ENCODE measurements at regions not wholly inside any gene's neighbourhood (a gene's known extent, or its start where the extent isn't known, plus 50 kb on each side); places are given as distances from the start of the nearest gene placed in this dataset.

- Histone ChIP-seq H3K4me3 (ENCODE audit: low read depth, low read length) (no peak overlapping the region), H3K36me3 (ENCODE audit: control insufficient read depth, insufficient read depth, low read length) (no peaks in the 10 kb centered on the region), H3K27me3 (ENCODE audit: control insufficient read depth, insufficient read depth, low read length) (no peaks in the 10 kb centered on the region)
- DNase-seq (ENCODE audit: low read depth): no peak
- TF ChIP-seq CTCF (IDR thresholded peaks at IDR 0.05; ENCODE audit: insufficient read depth, low read length, poor library complexity, severe bottlenecking): no peak
Measured at GRCh38 chr2:175630280-175631244, 371.5 kb downstream of the LNPK start.

- DNase-seq (ENCODE audit: low read depth): no peak
- no peak for TF ChIP-seq CTCF (IDR thresholded peaks at IDR 0.05; ENCODE audit: insufficient read depth, low read length, poor library complexity, severe bottlenecking)
- no peaks in the 10 kb centered on the region for H3K27me3 ChIP-seq (ENCODE audit: control insufficient read depth, insufficient read depth, low read length)
- no peak overlapping the region for H3K4me3 ChIP-seq (ENCODE audit: low read depth, low read length)
- no peaks in the 10 kb centered on the region for H3K36me3 ChIP-seq (ENCODE audit: control insufficient read depth, insufficient read depth, low read length)
Measured at GRCh38 chr2:175628243-175628642, 373.8 kb downstream of the LNPK start.

- no peaks in the 10 kb centered on the region for H3K27me3 ChIP-seq (ENCODE audit: control insufficient read depth, insufficient read depth, low read length)
- no peak overlapping the region for H3K4me3 ChIP-seq (ENCODE audit: low read depth, low read length)
- no peak for TF ChIP-seq CTCF (IDR thresholded peaks at IDR 0.05; ENCODE audit: insufficient read depth, low read length, poor library complexity, severe bottlenecking)
- DNase-seq (ENCODE audit: low read depth): no peak
- no peaks in the 10 kb centered on the region for H3K36me3 ChIP-seq (ENCODE audit: control insufficient read depth, insufficient read depth, low read length)
Measured at GRCh38 chr2:175627405-175627804, 374.7 kb downstream of the LNPK start.

GRCh38 chr2:175626796-175627195 is 375.3 kb downstream of the LNPK start:
- no peak for TF ChIP-seq CTCF (IDR thresholded peaks at IDR 0.05; ENCODE audit: insufficient read depth, low read length, poor library complexity, severe bottlenecking)
- no peak for DNase-seq (ENCODE audit: low read depth)
- Histone ChIP-seq H3K4me3 (ENCODE audit: low read depth, low read length) (no peak overlapping the region), H3K36me3 (ENCODE audit: control insufficient read depth, insufficient read depth, low read length) (no peaks in the 10 kb centered on the region), H3K27me3 (ENCODE audit: control insufficient read depth, insufficient read depth, low read length) (no peaks in the 10 kb centered on the region)

GRCh38 chr2:175624785-175625184 is 377.3 kb downstream of the LNPK start:
- Histone ChIP-seq H3K36me3 (ENCODE audit: control insufficient read depth, insufficient read depth, low read length) (no peaks in the 10 kb centered on the region), H3K27me3 (ENCODE audit: control insufficient read depth, insufficient read depth, low read length) (no peaks in the 10 kb centered on the region), H3K4me3 (ENCODE audit: low read depth, low read length) (no peak overlapping the region)
- no peak for DNase-seq (ENCODE audit: low read depth)
- TF ChIP-seq CTCF (IDR thresholded peaks at IDR 0.05; ENCODE audit: insufficient read depth, low read length, poor library complexity, severe bottlenecking): no peak
